NCI-H82 treated with DMSO at 0.1 percent for 48 hours (cell line): ENCODE measurements at regions not wholly inside any gene's neighbourhood (a gene's known extent, or its start where the extent isn't known, plus 50 kb on each side); places are given as distances from the start of the nearest gene placed in this dataset.
"Not testable (repeated sequence)": the region's sequence is repeated elsewhere in the genome, so short reads cannot be mapped to it uniquely, and the experiment has no call there.

Source experiments
- DNase-seq: peaks from one replicate; lab custom pipeline; 2025; ENCODE audit not compliant: unreplicated experiment; lab: John Stamatoyannopoulos, UW

DNA sequence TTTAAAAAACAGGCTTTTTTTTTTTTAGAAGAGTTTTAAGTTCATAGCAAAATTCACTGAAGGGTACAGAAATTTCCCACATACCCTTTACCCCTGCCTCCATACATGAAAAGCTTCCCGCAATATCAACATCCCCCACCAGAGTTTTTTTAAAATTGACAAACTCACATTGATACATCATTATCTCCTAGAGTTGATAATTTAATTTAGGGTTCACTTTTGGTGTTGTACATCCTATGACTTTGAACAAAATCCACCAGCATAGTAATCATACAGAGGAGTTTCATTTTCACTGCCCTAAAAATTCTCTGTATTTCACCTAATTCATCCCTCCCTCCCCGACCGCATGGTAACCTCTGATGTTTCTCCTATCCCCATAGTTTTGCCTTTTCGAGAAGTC, 53.6 kb upstream of the KCNK2 start:
- no peak for DNase-seq

DNA sequence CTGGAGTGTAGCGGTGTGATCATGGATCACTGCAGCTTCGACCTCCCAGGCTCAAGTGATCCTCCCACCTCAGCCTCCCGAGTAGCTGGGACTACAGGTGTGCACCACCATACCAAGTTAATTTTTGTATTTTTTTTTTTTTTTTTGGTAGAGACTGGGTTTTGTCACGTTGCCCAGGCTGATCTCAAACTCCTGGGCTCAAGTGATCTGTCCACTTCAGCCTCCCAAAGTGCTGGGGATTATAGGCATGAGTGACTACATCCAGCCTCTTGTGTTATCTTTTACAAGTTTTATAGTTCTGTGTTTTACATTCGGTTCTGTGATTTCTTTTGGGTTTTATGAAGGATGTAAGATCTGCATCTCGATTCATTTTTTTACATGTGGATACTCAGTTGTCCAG, 52.0 kb upstream of the KCNK2 start:
- DNase-seq: not testable (repeated sequence)

DNA sequence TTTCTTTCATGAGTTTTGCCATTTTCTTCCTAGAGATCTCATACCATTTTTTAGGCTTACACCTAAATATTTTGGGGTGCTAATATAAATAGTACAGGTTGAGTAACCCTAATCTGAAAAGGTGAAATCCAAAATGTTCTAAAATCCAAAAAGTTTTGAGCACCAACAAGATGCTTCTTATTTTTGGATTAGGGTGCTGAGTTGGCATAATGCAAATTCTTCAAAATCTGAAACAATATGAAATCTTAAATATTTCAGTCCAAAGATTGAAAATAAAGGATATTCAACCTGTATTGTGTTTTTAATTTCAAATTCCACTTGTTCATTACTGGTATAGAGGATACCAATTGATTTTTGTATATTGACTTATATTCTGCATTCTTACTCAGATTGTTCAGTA, 51.1 kb upstream of the KCNK2 start:
- no peak for DNase-seq
